OCI-LY3 (cell line): ENCODE measurements at regions not wholly inside any gene's neighbourhood (a gene's known extent, or its start where the extent isn't known, plus 50 kb on each side); places are given as distances from the start of the nearest gene placed in this dataset.

Source experiments
- EZH2phosphoT487 ChIP-seq: fragments of 200-600 bp; shearing (Covaris generic); IDR thresholded peaks from 2 replicates; pipeline ENCODE4 v1.6.1; 2018; ENCODE audit warnings: antibody characterized with exemption, mixed run types, low read depth
- TF ChIP-seq, protein P1 (sequence below): fragments of 200-600, 300-600 bp; sonication (generic); IDR thresholded peaks from 2 replicates; pipeline ENCODE4 v1.5.1; 2014; ENCODE audit warnings: antibody characterized with exemption, low read length, low read depth

DNA sequence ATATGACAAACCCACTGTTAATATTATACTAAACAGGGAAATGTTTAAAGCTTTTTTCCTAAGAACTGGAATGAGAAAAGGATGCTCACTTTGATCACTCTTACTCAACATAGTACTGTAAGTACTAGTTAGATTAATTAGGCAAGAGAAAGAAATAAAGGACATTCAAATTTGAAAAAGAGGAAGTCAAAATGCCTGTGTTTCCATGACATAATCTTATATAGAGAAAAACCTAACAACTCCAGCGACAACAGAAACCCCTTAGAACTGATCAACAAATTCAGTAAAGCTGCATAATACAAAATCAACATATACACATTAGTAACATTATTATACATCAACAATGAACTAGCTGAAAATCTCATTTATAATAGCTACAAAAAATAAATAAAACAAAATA lies 200.6 kb upstream of the ROBO1 start:
- TF ChIP-seq, protein P1, sequence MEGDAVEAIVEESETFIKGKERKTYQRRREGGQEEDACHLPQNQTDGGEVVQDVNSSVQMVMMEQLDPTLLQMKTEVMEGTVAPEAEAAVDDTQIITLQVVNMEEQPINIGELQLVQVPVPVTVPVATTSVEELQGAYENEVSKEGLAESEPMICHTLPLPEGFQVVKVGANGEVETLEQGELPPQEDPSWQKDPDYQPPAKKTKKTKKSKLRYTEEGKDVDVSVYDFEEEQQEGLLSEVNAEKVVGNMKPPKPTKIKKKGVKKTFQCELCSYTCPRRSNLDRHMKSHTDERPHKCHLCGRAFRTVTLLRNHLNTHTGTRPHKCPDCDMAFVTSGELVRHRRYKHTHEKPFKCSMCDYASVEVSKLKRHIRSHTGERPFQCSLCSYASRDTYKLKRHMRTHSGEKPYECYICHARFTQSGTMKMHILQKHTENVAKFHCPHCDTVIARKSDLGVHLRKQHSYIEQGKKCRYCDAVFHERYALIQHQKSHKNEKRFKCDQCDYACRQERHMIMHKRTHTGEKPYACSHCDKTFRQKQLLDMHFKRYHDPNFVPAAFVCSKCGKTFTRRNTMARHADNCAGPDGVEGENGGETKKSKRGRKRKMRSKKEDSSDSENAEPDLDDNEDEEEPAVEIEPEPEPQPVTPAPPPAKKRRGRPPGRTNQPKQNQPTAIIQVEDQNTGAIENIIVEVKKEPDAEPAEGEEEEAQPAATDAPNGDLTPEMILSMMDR, result no peak
- TF ChIP-seq EZH2phosphoT487, result no peak
